Spleen (tissue), 11 donors: ENCODE measurements at regions not wholly inside any gene's neighbourhood (a gene's known extent, or its start where the extent isn't known, plus 50 kb on each side); places are given as distances from the start of the nearest gene placed in this dataset.

Experiments used
- DNase-seq: peaks from one replicate; pipeline ENCODE4 v3.0.0-alpha.2; 2020
- H3K27ac ChIP-seq, 8 donors: fragments of 200-600 bp; sonication (generic) in 7 of 8; 1 replicate in 4 of 8; 2 replicates in 4 of 8; pipeline versions ENCODE4 v1.5.0 to v1.8.0; 2016 to 2021; ENCODE audit warnings: inconsistent platforms in 4 of 8, mild to moderate bottlenecking in 4 of 8, moderate library complexity in 1 of 8
- H3K27me3 ChIP-seq, 7 donors: fragments of 200-600 bp; sonication (generic) in 6 of 7; replicated peaks in 1 of 7; 1 replicate in 4 of 7; 2 replicates in 3 of 7; pipeline versions ENCODE4 v1.5.0 to v1.8.0; 2016 to 2021; ENCODE audit warnings: inconsistent platforms in 3 of 7, mild to moderate bottlenecking in 1 of 7
- H3K36me3 ChIP-seq, 6 donors: fragments of 200-600 bp; sonication (generic) in 5 of 6; 1 replicate in 4 of 6; 2 replicates in 2 of 6; pipeline versions ENCODE4 v1.5.0 to v1.8.0; 2016 to 2021; ENCODE audit warnings: inconsistent platforms in 2 of 6
- H3K4me1 ChIP-seq, 6 donors: fragments of 200-600 bp; sonication (generic) in 5 of 6; 1 replicate in 3 of 6; 2 replicates in 3 of 6; pipeline versions ENCODE4 v1.5.0 to v1.8.0; 2016 to 2021; ENCODE audit warnings: inconsistent platforms in 3 of 6
- H3K4me3 ChIP-seq, 8 donors: fragments of 200-600 bp; sonication (generic) in 7 of 8; 1 replicate in 4 of 8; 2 replicates in 4 of 8; pipeline versions ENCODE4 v1.5.0 to v1.8.0; 2016 to 2021; ENCODE audit warnings: inconsistent platforms in 4 of 8, mild to moderate bottlenecking in 4 of 8, moderate library complexity in 2 of 8
- H3K9me3 ChIP-seq, 8 donors: fragments of 200-600 bp; sonication (generic) in 7 of 8; 1 replicate in 4 of 8; 2 replicates in 4 of 8; pipeline versions ENCODE4 v1.5.0 to v1.8.0; 2016 to 2021; ENCODE audit warnings: inconsistent platforms in 4 of 8
- POLR2A ChIP-seq, 3 donors: fragments of 450-650 bp; IDR thresholded peaks; one replicate each; pipeline ENCODE4 v1.5.1; 2017; ENCODE audit warnings: antibody characterized with exemption in 3 of 3, mild to moderate bottlenecking in 1 of 3
- POLR2AphosphoS5 ChIP-seq, 3 donors: sonication (generic); formaldehyde crosslinking; IDR thresholded peaks; one replicate each; pipeline ENCODE4 v1.5.1; 2017; ENCODE audit warnings: antibody characterized with exemption in 3 of 3
- WGBS, 5 donors: extraction: QIAGEN DNeasy Blood & Tissue Kit in 3 of 5; methylation state at CpG; one replicate each; pipeline versions ENCODE4 v1.1.5 to v1.1.7; 2013 to 2018; 5-methylcytosine and 5-hydroxymethylcytosine counted together
- intact Hi-C: fragments of 100-400 bp; cut with DNase I; formaldehyde crosslinking; loops from one replicate; pipeline ENCODE4 v1.15.0; 2023; ENCODE audit warnings: low total_unique reads
- TF ChIP-seq, protein P1 (sequence below), 11 experiments: fragments of 200-600 bp in 7 of 11; fragments of 450-650 bp in 4 of 11; sonication (generic) in 4 of 11; IDR thresholded peaks in 8 of 11; conservative IDR thresholded peaks in 3 of 11; 1 replicate in 7 of 11; 2 replicates in 4 of 11; pipeline versions ENCODE4 v1.4.0 to v1.8.0; 2016 to 2021; ENCODE audit warnings: antibody characterized with exemption in 11 of 11, inconsistent platforms in 4 of 11, mild to moderate bottlenecking in 1 of 11
- donor health status: healthy with polysubstance abuse.
- donor health status: DM: no; HTN: no; CAD: no; lungs with moderate emphysema.
- donor health status: DM: no; HTN: no; CAD: no.
- donor health status: Bipolar disorder and iron deficiency.
- donor health status: healthy.
- donor health status: DM: no; HTN: no; CAD: no.
- donor health status: DM: yes; HTN: yes; CAD: no.

DNA sequence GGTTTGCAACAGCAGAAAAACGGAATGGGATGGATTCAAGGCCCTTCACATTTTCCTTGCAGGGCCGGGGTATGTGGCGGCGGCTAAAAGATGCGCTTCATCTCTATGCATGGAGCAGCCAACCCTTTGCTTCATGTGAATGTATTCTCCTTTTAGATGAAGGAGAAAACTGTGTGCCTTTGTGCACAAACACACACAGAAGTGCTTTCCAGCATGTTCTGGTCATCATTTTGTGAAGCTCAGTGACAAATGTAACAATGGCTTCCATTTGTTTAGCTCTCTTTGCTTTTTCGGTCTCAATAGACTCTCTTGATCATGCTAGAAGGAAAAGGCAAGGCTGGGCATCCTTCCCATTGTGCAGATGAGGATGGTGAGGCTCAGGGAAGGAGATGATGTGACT lies 161.7 kb upstream of the MKI67 start:
- Histone ChIP-seq H3K36me3 (no peaks in the 10 kb centered on the region), H3K9me3 (peaks cover 0 to 23% (median 15%) of the 10 kb centered on the region in 8 donors), H3K4me1 (peaks cover 0 to 3% (median 0%) of the 10 kb centered on the region in 6 donors), H3K27me3 (peaks cover 0 to 64% (median 23%) of the 10 kb centered on the region in 7 donors), H3K4me3 (no peak overlapping the region), H3K27ac (no peak overlapping the region)
- 82 to 87% (median 85%) methylated on average over 6 of the region's 6 CpGs for WGBS, 5 donors
- no peak for TF ChIP-seq POLR2AphosphoS5 (IDR thresholded peaks at IDR 0.05)
- TF ChIP-seq, protein P1, sequence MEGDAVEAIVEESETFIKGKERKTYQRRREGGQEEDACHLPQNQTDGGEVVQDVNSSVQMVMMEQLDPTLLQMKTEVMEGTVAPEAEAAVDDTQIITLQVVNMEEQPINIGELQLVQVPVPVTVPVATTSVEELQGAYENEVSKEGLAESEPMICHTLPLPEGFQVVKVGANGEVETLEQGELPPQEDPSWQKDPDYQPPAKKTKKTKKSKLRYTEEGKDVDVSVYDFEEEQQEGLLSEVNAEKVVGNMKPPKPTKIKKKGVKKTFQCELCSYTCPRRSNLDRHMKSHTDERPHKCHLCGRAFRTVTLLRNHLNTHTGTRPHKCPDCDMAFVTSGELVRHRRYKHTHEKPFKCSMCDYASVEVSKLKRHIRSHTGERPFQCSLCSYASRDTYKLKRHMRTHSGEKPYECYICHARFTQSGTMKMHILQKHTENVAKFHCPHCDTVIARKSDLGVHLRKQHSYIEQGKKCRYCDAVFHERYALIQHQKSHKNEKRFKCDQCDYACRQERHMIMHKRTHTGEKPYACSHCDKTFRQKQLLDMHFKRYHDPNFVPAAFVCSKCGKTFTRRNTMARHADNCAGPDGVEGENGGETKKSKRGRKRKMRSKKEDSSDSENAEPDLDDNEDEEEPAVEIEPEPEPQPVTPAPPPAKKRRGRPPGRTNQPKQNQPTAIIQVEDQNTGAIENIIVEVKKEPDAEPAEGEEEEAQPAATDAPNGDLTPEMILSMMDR (IDR thresholded peaks at IDR 0.05 in 8 of 11, conservative IDR thresholded peaks at IDR 0.05 in 3 of 11) = no peak
- no peak for TF ChIP-seq POLR2A (IDR thresholded peaks at IDR 0.05)
- intact Hi-C loops = no loop called here
- no peak for DNase-seq

DNA sequence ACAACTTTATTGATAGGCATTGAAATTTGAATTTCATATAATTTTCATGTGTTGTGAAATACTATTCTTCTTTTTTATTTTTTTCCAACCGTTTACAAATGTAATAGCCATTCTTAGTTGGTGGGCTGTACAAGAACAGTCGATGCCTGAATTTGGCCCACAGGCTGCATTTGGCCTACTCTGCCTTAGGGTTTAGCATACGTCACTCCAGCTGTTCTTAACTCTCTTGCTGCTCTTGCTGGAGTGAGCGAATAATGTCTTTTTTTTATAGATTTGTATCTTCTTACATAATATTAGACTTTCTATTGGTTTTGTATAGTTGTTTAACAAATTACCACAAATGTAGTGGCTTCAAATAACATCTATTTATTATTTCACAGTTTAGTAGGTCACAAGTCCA lies 163.4 kb upstream of the MKI67 start:
- intact Hi-C loops = no loop called here

DNA sequence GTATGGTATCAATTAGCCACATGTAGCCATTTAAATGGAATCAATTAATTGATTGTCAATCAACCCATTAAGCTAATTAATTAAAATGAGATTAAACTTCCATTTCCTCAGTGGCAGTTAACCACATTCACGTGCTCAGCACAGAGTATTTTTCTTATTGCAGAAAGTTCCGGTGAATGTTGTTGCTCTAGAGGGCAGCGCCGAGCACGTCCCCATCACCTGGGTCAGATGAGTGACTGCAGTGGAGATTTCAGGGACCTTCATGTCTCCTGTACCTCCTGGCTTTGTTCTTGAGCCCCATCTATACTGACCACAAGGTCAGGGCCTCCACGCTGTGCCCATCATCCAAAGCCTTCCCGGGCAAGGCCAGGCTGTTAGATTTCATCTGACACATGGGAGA lies 168.8 kb upstream of the MKI67 start:
- no peak for TF ChIP-seq POLR2AphosphoS5 (IDR thresholded peaks at IDR 0.05)
- TF ChIP-seq POLR2A (IDR thresholded peaks at IDR 0.05) = no peak
- TF ChIP-seq, protein P1 (IDR thresholded peaks at IDR 0.05 in 8 of 11, conservative IDR thresholded peaks at IDR 0.05 in 3 of 11) = no peak
- peaks cover 0 to 12% (median 0%) of the 10 kb centered on the region in 7 donors for H3K27me3 ChIP-seq
- no peaks in the 10 kb centered on the region for H3K4me1 ChIP-seq
- H3K4me3 ChIP-seq = no peak overlapping the region
- no peaks in the 10 kb centered on the region for H3K36me3 ChIP-seq
- 72 to 87% (median 84%) methylated on average over 7 of the region's 7 CpGs for WGBS, 5 donors
- H3K27ac ChIP-seq = no peak overlapping the region
- H3K9me3 ChIP-seq = peaks cover 0 to 19% (median 12%) of the 10 kb centered on the region in 8 donors
- intact Hi-C loops = no loop called here
- DNase-seq = no peak

More for the DNA sequence above, 163.4 kb upstream of the MKI67 start:
- Histone ChIP-seq H3K4me3 (no peak overlapping the region), H3K9me3 (peaks cover 0 to 23% (median 15%) of the 10 kb centered on the region in 8 donors), H3K27me3 (peaks cover 0 to 56% (median 23%) of the 10 kb centered on the region in 7 donors), H3K4me1 (peaks cover 0 to 3% (median 0%) of the 10 kb centered on the region in 6 donors), H3K27ac (no peak overlapping the region), H3K36me3 (no peaks in the 10 kb centered on the region)
- no peak for DNase-seq
- 87 to 95% (median 91%) methylated on average over 4 of the region's 4 CpGs for WGBS, 5 donors
- TF ChIP-seq, protein P1 (IDR thresholded peaks at IDR 0.05 in 8 of 11, conservative IDR thresholded peaks at IDR 0.05 in 3 of 11) = no peak
- TF ChIP-seq POLR2AphosphoS5 (IDR thresholded peaks at IDR 0.05) (no peak), POLR2A (IDR thresholded peaks at IDR 0.05) (no peak)

DNA sequence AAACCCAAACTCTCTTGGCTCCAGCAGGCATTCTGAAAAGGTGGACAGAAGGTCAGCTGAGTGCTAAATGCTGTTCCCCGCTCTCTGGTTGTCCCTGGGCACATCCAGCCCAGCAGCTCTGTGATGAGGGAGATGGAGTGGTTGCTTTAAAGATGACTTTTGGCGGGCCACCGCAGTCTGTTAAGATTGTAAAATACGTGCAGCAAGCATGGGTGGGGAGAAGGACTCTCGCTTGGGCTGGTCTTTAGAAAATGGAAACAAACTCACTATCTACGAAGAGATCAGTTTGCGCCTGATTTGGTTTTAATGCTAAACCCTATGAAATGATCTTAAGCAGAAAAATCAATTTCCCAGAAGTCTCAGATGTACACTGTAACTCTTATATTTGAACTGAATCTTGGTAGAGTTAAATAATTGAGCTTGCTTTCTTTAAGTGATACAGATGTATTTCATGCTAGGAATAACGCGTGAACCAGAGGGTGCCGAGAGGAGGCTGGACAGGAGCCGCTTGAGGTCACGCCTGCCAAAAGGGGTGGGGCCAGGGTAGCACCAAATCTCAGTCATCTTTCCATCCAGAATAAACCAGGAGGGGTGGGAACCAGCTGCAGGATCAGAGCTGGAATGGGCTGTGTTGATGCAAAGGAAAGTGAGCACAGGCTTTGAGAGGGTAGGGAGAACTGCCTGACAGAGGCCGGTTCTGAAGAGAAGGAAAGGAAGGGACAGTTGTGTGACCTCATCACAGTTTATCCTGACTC lies 170.2 kb upstream of the MKI67 start:
- intact Hi-C loops = no loop called here
- Histone ChIP-seq H3K9me3 (peaks cover 0 to 16% (median 1%) of the 10 kb centered on the region in 8 donors), H3K27ac (no peak overlapping the region), H3K4me3 (no peak overlapping the region), H3K4me1 (no peaks in the 10 kb centered on the region), H3K36me3 (no peaks in the 10 kb centered on the region), H3K27me3 (peaks cover 0 to 10% (median 0%) of the 10 kb centered on the region in 7 donors)
- 81 to 89% (median 85%) methylated on average over 13 of the region's 13 CpGs for WGBS, 5 donors
- no peak for DNase-seq
- TF ChIP-seq, protein P1 (IDR thresholded peaks at IDR 0.05 in 8 of 11, conservative IDR thresholded peaks at IDR 0.05 in 3 of 11) = no peak
- TF ChIP-seq POLR2A (IDR thresholded peaks at IDR 0.05) = no peak
- TF ChIP-seq POLR2AphosphoS5 (IDR thresholded peaks at IDR 0.05) = no peak
